NCI-H2227 (cell line): ENCODE measurements at regions not wholly inside any gene's neighbourhood (a gene's known extent, or its start where the extent isn't known, plus 50 kb on each side); places are given as distances from the start of the nearest gene placed in this dataset.
"Not testable (repeated sequence)": the region's sequence is repeated elsewhere in the genome, so short reads cannot be mapped to it uniquely, and the experiment has no call there.

Source experiments
- DNase-seq: peaks from one replicate; lab custom pipeline; 2025; ENCODE audit not compliant: unreplicated experiment; lab: John Stamatoyannopoulos, UW

DNA sequence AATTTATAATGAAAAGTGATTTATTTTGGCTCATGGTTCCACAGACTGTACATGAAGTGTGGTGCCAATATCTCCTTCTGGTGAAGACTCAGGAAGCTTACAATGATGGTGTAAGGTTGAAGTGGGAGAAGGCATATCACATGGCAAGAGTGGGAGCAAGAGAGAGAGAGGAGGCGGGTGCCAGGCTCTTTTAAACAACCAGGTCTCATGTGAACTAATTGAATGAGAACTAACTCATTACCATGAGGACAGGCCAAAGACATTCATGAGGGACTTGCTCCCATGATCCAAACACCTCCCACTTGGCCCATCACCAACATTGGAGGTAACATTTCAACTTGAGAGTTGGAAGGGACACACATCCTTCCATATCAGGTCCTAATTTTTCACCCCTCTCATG is 155.2 kb downstream of the SLC38A4 start:
- DNase-seq: no peak

DNA sequence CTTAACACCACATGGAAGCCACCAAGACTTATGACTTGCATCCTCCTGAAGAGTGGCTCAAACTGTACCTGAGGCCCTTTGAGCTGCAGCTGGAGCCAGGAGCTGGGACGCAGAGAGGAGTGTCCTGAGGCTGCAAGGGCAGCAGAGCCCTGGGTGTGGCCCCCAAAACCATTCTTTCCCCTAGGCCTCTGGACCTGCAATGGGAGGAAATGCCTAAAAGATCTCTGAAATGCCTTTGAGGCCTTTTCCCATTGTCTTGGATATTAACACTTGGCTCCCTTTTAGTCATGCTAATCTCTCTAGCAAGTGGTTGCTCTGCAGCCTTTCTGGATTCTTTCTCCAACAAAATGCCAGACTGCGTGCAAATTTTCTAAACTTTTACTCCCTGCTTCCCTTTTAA is 156.1 kb downstream of the SLC38A4 start:
- no peak for DNase-seq

DNA sequence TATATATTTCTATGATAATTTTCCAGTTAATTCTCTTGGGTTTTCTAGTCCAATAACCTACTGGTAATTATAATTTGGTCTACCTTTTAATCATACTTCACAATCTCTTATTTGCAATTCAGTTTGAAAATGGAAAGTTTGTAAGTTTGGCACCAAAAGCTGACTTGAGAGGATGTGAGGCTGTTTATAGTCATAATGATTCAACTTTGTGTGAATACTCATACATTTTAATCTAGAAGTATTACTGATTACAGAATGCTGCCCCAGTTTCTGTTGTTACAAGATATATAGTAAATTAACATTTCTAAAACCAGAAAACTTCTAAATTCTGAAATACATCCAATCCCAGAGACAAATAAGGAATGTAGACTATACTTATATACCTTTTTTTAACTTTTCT is 158.2 kb downstream of the SLC38A4 start:
- DNase-seq: no peak

DNA sequence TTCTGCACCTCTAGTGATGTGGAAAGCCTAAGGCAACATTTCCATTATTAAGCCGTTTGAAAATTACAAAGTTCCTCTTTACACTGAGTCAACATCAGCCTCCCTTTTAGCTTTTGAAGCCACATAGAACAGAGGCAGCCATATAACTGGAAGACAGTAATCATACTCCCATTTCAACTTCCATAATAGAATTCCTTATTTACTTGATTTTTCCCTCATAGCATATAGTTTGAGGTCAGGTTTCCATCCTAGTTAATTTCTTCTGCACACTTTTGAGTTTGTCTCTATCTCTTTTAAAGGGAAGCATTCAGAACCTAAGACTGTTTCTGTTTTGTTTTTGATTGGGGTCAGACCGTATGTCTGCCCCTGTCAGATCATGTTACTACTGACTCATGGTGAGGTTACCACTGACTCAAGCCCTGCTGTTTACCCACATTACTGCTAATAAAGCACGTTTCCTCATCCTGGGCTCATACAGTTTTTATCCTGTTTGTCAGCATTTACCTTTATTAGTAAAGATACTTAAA is 161.0 kb downstream of the SLC38A4 start:
- DNase-seq: no peak

DNA sequence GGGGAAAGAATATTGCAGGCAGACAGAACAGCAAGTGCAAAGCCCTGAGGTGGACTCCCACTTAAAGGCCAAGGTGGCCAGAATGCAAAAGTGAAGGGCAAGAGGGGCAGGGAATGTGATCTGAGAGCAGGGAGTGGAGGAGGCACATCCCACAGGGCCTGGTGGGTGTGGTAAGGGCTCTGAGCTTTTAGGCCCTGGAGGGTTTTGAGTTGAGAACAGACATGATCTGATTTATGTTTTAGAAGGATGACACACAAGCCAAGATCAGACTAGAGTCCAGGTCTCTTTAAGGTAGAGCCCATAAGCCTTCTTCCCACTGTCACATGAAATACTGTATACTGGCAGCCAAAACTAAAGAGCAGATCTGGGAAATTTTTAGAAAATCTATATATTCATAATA is 162.5 kb downstream of the SLC38A4 start:
- DNase-seq: no peak

DNA sequence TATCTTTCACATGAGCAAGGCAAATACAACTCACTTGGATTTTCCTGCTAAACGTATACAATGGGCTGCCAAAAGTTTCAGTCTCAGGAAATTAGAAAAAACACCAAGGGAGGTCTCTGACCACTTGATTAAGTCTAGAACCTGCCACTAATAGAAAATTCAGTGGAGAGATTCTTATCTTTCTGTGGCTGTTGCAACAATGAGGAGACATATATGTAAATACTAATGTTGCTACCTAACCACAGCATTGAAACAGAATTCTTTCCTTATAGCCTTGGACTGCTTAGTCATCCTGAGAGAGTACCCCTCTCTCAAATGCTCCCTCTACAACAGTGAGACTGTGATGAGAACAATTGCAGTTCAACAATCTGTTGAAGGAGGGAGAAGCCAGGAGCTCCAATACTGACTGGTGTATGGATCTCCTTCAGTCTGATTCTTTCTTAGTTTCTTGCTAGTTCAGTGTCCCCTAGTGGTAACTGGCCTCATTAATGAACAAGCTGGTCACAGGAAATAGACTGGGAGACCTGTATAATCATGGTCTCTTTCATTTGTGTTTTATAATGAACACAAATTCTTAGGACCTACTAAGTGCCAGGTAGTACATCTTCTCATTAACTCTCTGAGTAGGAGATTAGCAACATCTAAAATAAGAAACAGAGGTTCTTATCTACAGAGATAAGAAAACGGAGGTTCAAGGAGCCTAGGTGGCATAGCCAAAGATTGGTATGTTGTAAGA is 164.5 kb downstream of the SLC38A4 start:
- DNase-seq: peak; percentile 19

DNA sequence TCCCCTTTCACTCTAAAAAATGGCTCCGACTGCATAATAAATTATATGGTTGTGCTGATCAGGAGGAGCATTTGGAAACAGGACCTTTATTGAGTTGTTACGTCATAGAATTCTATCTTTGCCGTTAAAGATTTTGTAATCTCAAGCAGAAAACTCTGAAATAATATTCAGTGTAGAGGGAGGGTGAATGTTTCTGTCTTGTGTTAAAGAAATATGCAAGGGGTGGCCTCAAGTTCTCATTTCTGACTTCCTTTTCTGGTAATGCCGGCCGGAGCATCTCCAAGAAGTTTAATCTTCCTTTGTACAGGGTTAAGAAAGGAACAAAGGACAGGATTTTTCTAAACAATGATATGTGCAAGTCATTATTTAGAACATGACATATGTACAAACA is 165.1 kb downstream of the SLC38A4 start:
- DNase-seq: no peak

DNA sequence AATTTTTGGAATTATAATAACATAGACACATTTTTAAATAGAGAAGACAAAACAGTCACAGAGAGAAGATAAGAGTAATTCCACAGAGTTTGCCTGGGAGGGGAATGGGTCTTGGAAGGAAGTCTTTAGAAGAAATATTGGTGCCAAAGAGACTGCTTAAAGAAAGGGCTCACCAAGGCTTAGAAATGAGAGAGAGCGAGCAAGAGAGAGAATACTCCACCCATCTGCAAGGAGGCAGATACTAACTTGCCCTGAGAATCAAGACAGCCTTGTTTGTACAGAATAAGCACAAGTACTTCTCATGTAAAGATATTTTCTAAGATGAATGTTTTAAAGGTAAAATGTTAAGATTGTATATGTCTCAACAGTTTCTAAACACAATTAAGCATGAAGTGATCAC is 165.5 kb downstream of the SLC38A4 start:
- DNase-seq: no peak

DNA sequence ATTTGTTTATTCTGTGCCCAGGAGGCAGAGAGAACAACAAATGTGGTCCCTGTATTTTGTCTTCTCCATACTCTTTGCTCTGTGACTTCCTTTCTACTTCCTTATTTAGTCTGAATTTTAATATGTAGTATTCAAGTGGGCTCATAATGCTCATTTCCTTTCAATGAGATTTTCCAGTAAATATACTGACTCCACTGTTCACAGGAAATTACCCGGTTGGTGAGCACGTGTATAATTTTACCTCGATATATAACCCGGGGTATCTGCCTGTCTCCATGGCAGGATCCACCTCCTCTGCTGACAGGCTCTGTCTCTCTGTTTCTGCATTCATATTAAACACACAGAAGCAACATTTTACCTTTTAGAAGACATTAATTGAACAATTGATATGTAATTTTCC is 166.0 kb downstream of the SLC38A4 start:
- DNase-seq: no peak

DNA sequence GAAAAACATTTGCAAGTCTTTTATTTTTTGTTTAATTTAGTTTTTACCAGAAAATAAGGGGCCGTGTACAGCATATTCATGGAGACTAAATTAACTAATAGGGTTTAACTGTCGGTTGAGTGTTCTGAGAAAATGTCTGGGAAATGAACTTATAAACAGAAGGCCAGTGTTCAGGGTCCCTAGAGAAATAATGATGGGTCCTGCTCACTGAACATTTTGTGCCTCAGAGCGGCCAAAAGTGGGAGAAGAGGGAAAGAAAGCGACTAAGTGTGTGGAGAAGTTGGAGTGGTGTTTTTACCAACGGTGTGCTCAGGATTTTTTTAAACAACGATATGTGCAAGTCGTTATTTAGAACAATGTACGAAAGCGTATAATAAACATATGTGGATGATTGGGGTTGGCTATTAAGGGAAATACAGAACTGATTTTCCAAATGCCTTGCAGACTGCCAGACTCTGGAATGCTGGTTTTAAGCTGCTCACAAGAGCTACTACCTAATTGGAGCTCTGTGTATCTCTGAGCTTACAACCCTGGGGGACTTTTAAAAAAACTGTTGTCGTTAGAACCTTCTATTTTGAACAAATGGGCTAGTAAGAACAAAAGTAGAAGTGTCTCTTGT is 166.7 kb downstream of the SLC38A4 start:
- DNase-seq: no peak

DNA sequence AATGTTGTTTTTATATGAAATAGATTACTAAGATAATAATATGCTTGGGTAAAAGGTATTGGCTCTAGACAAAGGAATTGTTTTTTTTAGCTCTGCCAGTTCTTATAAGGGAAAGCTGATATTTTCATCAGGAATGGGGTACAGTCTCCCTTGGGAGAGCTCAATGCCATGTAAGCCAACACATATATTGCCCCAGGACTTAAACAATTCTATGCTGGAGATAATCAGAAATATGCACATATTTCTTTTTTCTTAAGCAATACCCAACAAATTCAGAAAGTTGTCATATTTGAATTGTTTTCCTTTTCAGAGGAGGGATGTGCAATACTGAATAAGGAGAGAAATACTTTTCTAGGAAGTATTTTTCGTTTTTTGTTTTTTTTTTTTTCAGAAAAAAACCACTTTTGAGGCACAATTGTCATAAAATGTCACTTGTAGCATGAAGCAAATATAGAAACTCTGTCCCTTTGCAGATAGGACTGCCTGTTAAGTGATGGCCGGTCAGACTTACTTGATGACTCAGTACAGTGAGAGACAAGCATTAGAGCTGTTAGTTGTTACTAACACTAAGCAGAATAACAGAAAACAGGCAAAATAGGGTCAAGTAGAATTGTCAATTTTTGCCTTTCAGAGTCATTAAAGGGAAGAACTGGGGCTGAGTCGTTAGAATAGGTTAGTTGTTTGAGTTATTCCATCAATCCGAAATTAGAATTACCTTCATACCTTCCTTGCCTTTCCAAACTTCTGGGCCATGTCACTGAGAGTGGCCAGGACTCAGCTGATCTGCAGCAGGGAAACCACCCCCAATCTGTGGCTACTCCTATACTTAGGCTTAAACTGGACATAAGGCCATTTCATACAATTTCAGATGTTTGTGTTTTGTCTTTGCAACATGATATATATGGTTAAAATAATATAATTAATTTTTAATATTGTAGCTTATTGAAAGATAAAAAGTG is 168.1 kb downstream of the SLC38A4 start:
- no peak for DNase-seq

DNA sequence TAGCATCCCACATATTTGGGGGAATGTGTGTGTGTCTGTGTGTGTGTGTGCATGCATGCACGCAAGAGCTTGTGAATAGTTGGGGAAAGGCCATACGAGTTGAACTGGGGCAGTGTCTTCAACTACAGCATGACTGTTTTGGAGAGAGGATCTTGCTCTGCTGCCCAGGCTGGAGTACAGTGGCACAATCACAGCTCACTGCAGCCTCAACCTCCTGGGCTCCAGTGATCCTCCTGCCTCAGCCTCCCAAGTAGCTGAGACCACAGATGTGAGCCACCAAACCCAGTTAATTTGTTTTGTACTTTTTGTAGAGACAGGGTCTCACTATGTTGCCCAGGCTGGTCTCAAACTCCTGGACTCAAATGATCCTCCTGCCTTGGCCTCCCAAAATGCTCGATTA is 169.8 kb downstream of the SLC38A4 start:
- DNase-seq: not testable (repeated sequence)

DNA sequence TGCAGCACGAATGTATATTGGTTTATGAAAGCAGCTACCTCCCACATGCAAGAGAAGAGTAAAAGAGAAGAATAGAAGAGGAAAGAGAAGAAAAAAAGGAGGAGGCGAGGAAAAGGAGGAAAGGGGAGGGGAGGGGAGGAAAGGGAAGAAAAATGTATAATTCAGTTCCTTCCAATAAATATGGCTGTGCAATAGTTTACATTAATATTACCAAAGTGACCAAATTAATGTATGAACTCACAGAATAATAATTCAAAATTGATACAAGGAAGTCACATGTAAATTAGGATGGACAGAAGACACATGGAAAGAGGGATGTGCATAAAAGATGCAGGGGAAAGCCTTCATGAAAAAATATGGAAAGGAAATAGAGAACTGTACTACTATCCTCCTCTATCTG is 172.5 kb downstream of the SLC38A4 start:
- no peak for DNase-seq

DNA sequence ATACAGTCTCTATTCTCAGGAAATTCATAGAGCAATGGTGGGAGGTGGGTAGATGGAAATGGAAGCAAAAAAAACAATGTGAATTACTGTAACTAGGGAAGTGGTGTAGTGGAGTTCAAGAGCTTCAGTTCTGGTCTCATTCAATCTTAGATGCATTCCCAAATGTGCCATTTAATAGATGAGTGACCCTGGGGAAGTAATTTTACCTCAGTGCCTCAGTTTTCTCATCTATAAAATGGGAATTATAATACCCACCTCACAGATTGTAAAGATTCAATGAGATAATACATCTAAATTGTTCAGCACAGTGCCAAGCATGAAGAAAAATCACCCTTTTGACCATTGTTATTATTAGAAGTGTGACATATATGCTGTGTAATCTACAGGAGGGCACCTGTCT is 173.1 kb downstream of the SLC38A4 start:
- DNase-seq: no peak

DNA sequence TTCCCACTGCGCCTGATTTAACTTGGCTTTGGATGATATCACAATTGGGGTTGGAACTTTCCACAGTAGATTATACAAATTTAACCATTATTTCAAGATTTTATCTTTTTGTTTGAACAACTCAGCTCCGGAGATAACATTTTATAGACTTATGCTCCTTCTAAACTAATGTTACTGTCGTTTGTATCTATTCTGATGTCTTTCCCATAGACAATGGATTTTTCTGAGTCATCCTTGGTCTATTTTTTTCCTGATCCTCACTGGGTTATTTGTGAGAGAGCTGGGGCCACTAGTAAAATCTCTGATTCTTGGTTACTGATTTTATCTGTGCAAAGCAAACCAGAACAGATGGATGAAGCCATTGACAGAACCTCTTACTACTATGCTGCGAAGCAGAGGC is 175.1 kb downstream of the SLC38A4 start:
- no peak for DNase-seq

DNA sequence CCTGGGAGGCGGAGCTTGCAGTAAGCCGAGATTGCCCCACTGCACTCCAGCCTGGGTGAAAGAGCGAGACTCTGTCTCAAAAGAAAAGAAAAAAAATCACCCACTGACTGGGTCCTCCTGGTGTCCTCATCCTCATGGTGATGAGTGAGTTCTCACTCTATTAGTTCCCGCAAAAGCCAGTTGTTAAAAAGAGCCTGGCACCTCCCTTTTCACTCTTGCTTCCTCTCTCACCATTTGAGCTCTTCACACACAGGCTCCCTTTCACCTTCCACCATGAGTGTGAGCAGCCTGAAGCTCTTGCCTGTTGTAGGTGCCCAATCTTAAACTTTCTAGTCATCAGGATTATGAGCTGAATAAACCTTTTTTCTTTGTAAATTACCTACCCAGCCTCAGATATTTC is 176.4 kb downstream of the SLC38A4 start:
- DNase-seq: no peak

DNA sequence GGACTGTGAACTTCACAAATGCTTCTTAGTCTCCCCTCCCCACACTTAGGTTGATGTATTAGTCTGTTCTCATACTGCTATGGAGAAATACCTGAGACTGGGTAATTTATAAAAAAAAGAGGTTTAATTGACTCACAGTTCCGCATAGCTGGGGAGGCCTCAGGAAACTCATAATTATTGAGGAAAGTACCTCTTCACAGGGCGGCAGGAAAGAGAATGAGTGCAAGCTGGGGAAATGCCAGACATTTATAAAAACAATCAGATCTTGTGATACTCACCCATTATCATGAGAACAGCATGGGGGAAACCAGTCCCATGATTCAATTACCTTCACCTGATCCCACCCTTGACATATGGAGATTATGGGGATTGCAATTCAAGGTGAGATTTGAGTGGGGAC is 178.8 kb downstream of the SLC38A4 start:
- DNase-seq: no peak

DNA sequence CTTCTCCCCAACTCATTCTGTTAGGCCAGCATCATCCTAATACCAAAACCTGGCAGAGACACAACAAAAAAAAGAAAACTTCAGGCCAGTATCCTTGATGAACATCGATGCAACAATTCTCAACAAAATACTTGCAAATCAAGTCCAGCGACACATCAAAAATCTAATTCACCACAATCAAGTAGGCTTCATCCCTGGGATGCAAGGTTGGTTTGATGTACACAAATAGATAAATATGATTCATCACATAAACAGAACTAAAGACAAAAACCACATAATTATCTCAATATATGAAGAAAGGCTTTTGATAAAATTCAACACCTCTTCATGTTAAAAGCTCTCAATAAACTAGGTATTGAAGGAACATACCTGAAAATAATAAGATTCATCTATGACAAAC is 184.1 kb downstream of the SLC38A4 start:
- not testable (repeated sequence) for DNase-seq

DNA sequence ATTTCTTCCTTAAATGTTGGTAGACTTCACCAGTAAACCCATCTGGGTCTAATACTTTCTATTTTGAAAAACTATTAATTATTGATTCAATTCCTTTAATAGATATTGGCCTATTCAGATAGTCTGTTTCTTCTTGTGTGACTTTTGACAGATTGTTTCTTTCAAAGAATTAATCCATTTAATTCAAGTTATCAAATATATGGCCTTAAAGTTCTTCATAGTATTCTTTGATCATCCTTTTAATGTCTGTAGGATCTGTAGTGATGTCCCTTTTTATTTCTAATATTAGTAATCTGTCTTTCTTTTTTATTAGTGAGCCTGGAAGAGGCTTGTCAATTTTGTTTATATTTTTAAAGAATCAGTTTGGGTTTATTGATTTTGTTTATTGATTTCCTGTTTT is 190.0 kb downstream of the SLC38A4 start:
- DNase-seq: no peak

DNA sequence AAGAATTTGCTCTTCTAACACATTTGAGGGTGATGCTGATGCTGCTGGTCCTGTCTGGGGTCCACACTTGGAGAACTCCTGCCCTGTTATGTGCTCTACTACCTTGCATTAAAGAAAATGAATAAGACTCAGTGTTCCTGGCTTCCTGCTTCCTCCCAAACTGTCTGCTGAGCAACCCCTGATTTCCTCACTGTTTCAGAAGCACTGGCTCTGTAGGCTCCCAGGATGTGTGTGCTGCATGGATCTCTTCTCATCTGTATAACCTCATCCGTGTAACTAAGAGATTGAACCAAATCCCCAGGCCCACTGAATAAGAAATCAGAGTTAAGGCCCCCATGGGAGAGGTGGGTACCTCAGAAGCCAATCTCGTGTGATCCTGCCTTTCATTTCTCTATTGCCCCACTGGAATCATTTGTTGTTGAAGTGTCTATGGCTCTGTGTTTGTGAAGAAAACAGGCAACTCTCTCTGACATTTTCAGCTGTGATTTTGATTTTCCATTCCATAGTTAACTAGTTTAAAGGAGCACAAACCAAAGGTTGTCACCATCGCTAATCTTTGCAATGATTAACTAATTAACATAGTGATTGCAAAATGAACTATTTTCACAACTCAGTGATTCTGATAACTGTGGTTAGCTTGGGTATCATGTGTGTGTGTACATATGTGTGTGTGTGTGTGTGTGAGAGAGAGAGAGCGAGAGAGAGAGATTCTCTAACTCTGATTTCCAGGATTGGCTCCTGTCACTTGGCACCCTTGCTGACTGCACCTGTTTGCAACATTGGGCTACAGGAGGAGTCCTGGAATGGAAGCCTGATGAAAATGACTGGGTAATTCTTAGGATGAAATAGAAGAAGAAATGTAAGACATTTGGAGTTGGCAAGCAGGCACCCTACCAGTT is 196.2 kb downstream of the SLC38A4 start:
- DNase-seq: no peak

DNA sequence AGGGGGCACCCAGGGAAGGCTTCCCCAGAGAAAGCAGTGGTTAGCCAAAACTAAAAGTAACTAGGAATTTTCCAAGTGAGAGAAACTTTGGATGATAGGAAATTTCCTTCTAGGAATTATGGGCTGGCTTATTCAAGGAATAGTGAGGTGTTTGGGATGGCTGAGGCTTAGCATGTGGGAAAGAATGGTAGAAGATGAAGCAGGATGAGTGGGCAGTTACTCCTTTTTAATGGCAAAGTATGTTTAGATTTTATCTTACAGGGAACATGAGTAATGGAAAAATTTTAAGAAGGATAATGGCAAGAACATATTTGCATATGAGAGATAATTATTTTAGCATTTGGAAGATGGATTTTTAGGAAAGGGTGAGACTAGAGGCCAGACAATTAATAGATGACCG is 197.6 kb downstream of the SLC38A4 start:
- no peak for DNase-seq
